ENCODE measurements at regions not wholly inside any gene's neighbourhood (a gene's known extent, or its start where the extent isn't known, plus 50 kb on each side); places are given as distances from the start of the nearest gene placed in this dataset.

- Histone ChIP-seq H3K9me3 (ENCODE audit: control insufficient read depth in 2 of 2, insufficient read depth in 1 of 2, low read depth in 1 of 2, low read length in 1 of 2) (no peaks in the 10 kb centered on the region), H3K4me1 (ENCODE audit: control insufficient read depth in 2 of 2, insufficient read depth in 2 of 2, low read length in 1 of 2) (no peaks in the 10 kb centered on the region), H3K27ac (ENCODE audit: low read depth in 2 of 2, low read length in 1 of 2) (no peak overlapping the region), H3K4me3 (ENCODE audit: low read depth in 1 of 2, low read length in 2 of 2) (no peak overlapping the region), H3K27me3 (ENCODE audit: control insufficient read depth in 1 of 2, insufficient read depth in 2 of 2, low read length in 2 of 2) (no peaks in the 10 kb centered on the region), H3K36me3 (ENCODE audit: control insufficient read depth in 2 of 2, insufficient read depth in 2 of 2, low read length in 1 of 2) (no peaks in the 10 kb centered on the region)
- WGBS, 2 donors: 83 to 88% methylated on average over 1 of the region's 1 CpG
Measured at GRCh38 chr5:74072646-74073045, 446.6 kb downstream of the ARHGEF28 start.

GRCh38 chr5:74070766-74071165 lies 444.8 kb downstream of the ARHGEF28 start:
- 80 to 83% methylated on average over 3 of the region's 3 CpGs for WGBS, 2 donors

DNA sequence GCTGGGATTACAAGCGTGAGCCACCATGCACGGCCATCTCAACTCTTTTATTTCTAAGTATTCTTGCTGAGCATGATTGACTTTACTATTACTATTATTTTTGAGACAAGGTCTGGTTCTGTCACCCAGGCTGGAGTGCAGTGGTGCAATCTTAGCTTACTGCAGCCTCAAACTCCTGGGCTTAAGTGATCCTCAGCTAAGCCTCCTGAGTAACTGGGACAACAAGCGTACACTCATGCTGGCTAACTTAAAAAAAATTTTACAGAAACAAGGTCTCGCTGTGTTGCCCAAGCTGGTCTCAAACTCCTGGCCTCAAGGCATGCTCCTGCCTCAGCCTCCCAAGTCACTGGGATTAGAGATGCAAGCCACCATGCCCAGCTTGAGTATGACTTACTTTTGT lies 443.7 kb downstream of the ARHGEF28 start:
- Histone ChIP-seq H3K27ac (ENCODE audit: low read depth in 2 of 2, low read length in 1 of 2) (no peak overlapping the region), H3K27me3 (ENCODE audit: control insufficient read depth in 1 of 2, insufficient read depth in 2 of 2, low read length in 2 of 2) (no peaks in the 10 kb centered on the region), H3K9me3 (ENCODE audit: control insufficient read depth in 2 of 2, insufficient read depth in 1 of 2, low read depth in 1 of 2, low read length in 1 of 2) (no peaks in the 10 kb centered on the region), H3K36me3 (ENCODE audit: control insufficient read depth in 2 of 2, insufficient read depth in 2 of 2, low read length in 1 of 2) (no peaks in the 10 kb centered on the region), H3K4me3 (ENCODE audit: low read depth in 1 of 2, low read length in 2 of 2) (no peak overlapping the region), H3K4me1 (ENCODE audit: control insufficient read depth in 2 of 2, insufficient read depth in 2 of 2, low read length in 1 of 2) (no peaks in the 10 kb centered on the region)
- 87 to 88% methylated on average over 4 of the region's 4 CpGs for WGBS, 2 donors

More at GRCh38 chr5:74070766-74071165, 444.8 kb downstream of the ARHGEF28 start:
- H3K27me3 ChIP-seq (ENCODE audit: control insufficient read depth in 1 of 2, insufficient read depth in 2 of 2, low read length in 2 of 2): no peaks in the 10 kb centered on the region
- no peaks in the 10 kb centered on the region for H3K9me3 ChIP-seq (ENCODE audit: control insufficient read depth in 2 of 2, insufficient read depth in 1 of 2, low read depth in 1 of 2, low read length in 1 of 2)
- H3K27ac ChIP-seq (ENCODE audit: low read depth in 2 of 2, low read length in 1 of 2): no peak overlapping the region
- H3K4me3 ChIP-seq (ENCODE audit: low read depth in 1 of 2, low read length in 2 of 2): no peak overlapping the region
- no peaks in the 10 kb centered on the region for H3K36me3 ChIP-seq (ENCODE audit: control insufficient read depth in 2 of 2, insufficient read depth in 2 of 2, low read length in 1 of 2)
- H3K4me1 ChIP-seq (ENCODE audit: control insufficient read depth in 2 of 2, insufficient read depth in 2 of 2, low read length in 1 of 2): no peaks in the 10 kb centered on the region

DNA sequence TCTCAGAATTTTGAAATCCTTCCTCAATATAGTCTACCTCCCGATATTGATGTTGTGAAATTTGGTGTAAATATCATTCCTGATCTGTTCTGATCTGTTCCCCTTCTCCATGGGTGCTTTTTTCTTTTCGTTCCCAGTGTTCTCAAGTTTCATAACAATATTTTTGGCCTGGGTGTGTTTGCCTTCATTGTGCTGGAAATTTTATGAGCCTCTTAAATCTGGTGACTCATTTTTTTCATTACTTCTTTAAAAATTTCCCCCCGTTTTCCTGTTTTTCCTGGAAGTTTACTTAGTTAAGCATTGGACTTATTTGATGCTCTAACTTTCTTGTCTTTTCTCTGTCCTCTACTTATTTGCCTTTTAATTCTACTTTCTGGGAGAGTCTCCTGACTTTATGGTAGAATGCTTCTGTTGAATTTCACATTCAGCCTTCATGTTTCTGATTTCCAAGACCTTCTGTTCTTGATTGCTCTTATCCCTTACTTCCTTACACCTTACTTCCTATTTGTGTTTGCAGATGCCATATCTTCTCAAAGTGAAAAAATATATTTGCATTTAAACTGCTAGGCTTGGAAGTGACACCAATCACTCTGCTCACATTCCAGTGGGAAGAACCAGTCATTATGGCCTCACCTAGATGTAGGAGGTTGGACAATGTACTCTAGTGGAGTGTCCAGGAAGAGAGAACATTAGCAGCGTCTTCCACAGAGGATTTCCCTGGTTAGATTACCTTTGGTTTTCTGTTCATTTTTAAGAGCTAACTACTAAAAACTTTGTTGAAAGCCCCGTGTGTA lies 441.9 kb downstream of the ARHGEF28 start:
- no peaks in the 10 kb centered on the region for H3K36me3 ChIP-seq (ENCODE audit: control insufficient read depth in 2 of 2, insufficient read depth in 2 of 2, low read length in 1 of 2)
- no peaks in the 10 kb centered on the region for H3K27me3 ChIP-seq (ENCODE audit: control insufficient read depth in 1 of 2, insufficient read depth in 2 of 2, low read length in 2 of 2)
- no peaks in the 10 kb centered on the region for H3K4me1 ChIP-seq (ENCODE audit: control insufficient read depth in 2 of 2, insufficient read depth in 2 of 2, low read length in 1 of 2)
- no peaks in the 10 kb centered on the region for H3K9me3 ChIP-seq (ENCODE audit: control insufficient read depth in 2 of 2, insufficient read depth in 1 of 2, low read depth in 1 of 2, low read length in 1 of 2)
- H3K4me3 ChIP-seq (ENCODE audit: low read depth in 1 of 2, low read length in 2 of 2): no peak overlapping the region
- WGBS, 2 donors: 63 to 74% methylated on average over 5 of the region's 5 CpGs
- H3K27ac ChIP-seq (ENCODE audit: low read depth in 2 of 2, low read length in 1 of 2): no peak overlapping the region

- 76 to 78% methylated on average over 3 of the region's 3 CpGs for WGBS, 2 donors
- Histone ChIP-seq H3K9me3 (ENCODE audit: control insufficient read depth in 2 of 2, insufficient read depth in 1 of 2, low read depth in 1 of 2, low read length in 1 of 2) (no peaks in the 10 kb centered on the region), H3K27me3 (ENCODE audit: control insufficient read depth in 1 of 2, insufficient read depth in 2 of 2, low read length in 2 of 2) (no peaks in the 10 kb centered on the region)
Measured at GRCh38 chr5:74064911-74065310, 438.9 kb downstream of the ARHGEF28 start.

DNA sequence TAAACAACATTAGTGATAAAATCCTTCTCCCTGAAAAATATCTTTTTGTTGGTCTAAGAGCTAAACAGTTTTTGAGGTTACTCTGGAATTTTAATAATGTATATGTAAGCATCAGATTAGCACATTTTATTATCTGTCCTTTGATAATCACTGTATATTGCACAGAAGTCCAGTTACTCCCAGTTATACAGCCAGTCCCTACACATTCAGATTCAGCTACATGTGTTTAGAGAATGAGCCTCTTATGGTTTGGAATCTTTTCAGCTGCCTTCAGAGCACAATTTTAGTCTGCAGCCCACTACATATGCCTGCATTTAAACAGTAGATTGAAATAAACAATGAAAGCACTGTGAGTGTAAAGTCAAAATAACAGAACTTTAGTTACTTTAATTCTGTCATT lies 438.2 kb downstream of the ARHGEF28 start:
- Histone ChIP-seq H3K36me3 (ENCODE audit: control insufficient read depth in 2 of 2, insufficient read depth in 2 of 2, low read length in 1 of 2) (no peaks in the 10 kb centered on the region), H3K9me3 (ENCODE audit: control insufficient read depth in 2 of 2, insufficient read depth in 1 of 2, low read depth in 1 of 2, low read length in 1 of 2) (no peaks in the 10 kb centered on the region), H3K27me3 (ENCODE audit: control insufficient read depth in 1 of 2, insufficient read depth in 2 of 2, low read length in 2 of 2) (no peaks in the 10 kb centered on the region), H3K27ac (ENCODE audit: low read depth in 2 of 2, low read length in 1 of 2) (no peak overlapping the region), H3K4me1 (ENCODE audit: control insufficient read depth in 2 of 2, insufficient read depth in 2 of 2, low read length in 1 of 2) (no peaks in the 10 kb centered on the region), H3K4me3 (ENCODE audit: low read depth in 1 of 2, low read length in 2 of 2) (no peak overlapping the region)

More at GRCh38 chr5:74064911-74065310, 438.9 kb downstream of the ARHGEF28 start:
- Histone ChIP-seq H3K36me3 (ENCODE audit: control insufficient read depth in 2 of 2, insufficient read depth in 2 of 2, low read length in 1 of 2) (no peaks in the 10 kb centered on the region), H3K4me1 (ENCODE audit: control insufficient read depth in 2 of 2, insufficient read depth in 2 of 2, low read length in 1 of 2) (no peaks in the 10 kb centered on the region), H3K4me3 (ENCODE audit: low read depth in 1 of 2, low read length in 2 of 2) (no peak overlapping the region), H3K27ac (ENCODE audit: low read depth in 2 of 2, low read length in 1 of 2) (no peak overlapping the region)

DNA sequence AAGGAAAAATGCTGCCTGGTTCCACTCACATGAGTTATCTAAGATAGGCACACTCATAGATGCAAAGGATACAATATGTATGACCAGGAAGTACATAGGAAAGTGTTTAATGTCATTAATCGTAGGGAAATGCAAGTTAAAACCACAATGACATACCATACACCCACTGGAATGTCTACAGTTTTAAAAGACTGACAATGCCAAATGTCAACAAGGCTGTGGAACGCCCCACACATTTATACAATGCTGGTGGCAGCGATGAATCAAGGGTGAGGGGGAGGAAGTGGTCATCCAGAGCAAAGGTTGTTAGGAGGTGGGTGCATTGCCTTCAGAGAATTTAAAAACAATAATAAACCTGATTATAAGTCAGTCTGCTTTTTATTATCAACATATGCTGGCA lies 437.8 kb downstream of the ARHGEF28 start:
- Histone ChIP-seq H3K9me3 (ENCODE audit: control insufficient read depth in 2 of 2, insufficient read depth in 1 of 2, low read depth in 1 of 2, low read length in 1 of 2) (no peaks in the 10 kb centered on the region), H3K27me3 (ENCODE audit: control insufficient read depth in 1 of 2, insufficient read depth in 2 of 2, low read length in 2 of 2) (no peaks in the 10 kb centered on the region), H3K36me3 (ENCODE audit: control insufficient read depth in 2 of 2, insufficient read depth in 2 of 2, low read length in 1 of 2) (no peaks in the 10 kb centered on the region), H3K4me1 (ENCODE audit: control insufficient read depth in 2 of 2, insufficient read depth in 2 of 2, low read length in 1 of 2) (no peaks in the 10 kb centered on the region), H3K4me3 (ENCODE audit: low read depth in 1 of 2, low read length in 2 of 2) (no peak overlapping the region), H3K27ac (ENCODE audit: low read depth in 2 of 2, low read length in 1 of 2) (no peak overlapping the region)
- 64 to 69% methylated on average over 3 of the region's 3 CpGs for WGBS, 2 donors

GRCh38 chr5:74063346-74063745 lies 437.4 kb downstream of the ARHGEF28 start:
- no peak overlapping the region for H3K4me3 ChIP-seq (ENCODE audit: low read depth in 1 of 2, low read length in 2 of 2)
- 85 to 97% methylated on average over 4 of the region's 4 CpGs for WGBS, 2 donors
- H3K27me3 ChIP-seq (ENCODE audit: control insufficient read depth in 1 of 2, insufficient read depth in 2 of 2, low read length in 2 of 2): no peaks in the 10 kb centered on the region
- no peaks in the 10 kb centered on the region for H3K4me1 ChIP-seq (ENCODE audit: control insufficient read depth in 2 of 2, insufficient read depth in 2 of 2, low read length in 1 of 2)
- no peaks in the 10 kb centered on the region for H3K9me3 ChIP-seq (ENCODE audit: control insufficient read depth in 2 of 2, insufficient read depth in 1 of 2, low read depth in 1 of 2, low read length in 1 of 2)
- no peaks in the 10 kb centered on the region for H3K36me3 ChIP-seq (ENCODE audit: control insufficient read depth in 2 of 2, insufficient read depth in 2 of 2, low read length in 1 of 2)
- H3K27ac ChIP-seq (ENCODE audit: low read depth in 2 of 2, low read length in 1 of 2): no peak overlapping the region

GRCh38 chr5:74061292-74061691 lies 435.3 kb downstream of the ARHGEF28 start:
- 97 to 100% methylated on average over 1 of the region's 1 CpG for WGBS, 2 donors
- no peaks in the 10 kb centered on the region for H3K36me3 ChIP-seq (ENCODE audit: control insufficient read depth in 2 of 2, insufficient read depth in 2 of 2, low read length in 1 of 2)
- H3K4me1 ChIP-seq (ENCODE audit: control insufficient read depth in 2 of 2, insufficient read depth in 2 of 2, low read length in 1 of 2): no peaks in the 10 kb centered on the region
- H3K27ac ChIP-seq (ENCODE audit: low read depth in 2 of 2, low read length in 1 of 2): no peak overlapping the region
- H3K9me3 ChIP-seq (ENCODE audit: control insufficient read depth in 2 of 2, insufficient read depth in 1 of 2, low read depth in 1 of 2, low read length in 1 of 2): no peaks in the 10 kb centered on the region
- no peaks in the 10 kb centered on the region for H3K27me3 ChIP-seq (ENCODE audit: control insufficient read depth in 1 of 2, insufficient read depth in 2 of 2, low read length in 2 of 2)
- no peak overlapping the region for H3K4me3 ChIP-seq (ENCODE audit: low read depth in 1 of 2, low read length in 2 of 2)

DNA sequence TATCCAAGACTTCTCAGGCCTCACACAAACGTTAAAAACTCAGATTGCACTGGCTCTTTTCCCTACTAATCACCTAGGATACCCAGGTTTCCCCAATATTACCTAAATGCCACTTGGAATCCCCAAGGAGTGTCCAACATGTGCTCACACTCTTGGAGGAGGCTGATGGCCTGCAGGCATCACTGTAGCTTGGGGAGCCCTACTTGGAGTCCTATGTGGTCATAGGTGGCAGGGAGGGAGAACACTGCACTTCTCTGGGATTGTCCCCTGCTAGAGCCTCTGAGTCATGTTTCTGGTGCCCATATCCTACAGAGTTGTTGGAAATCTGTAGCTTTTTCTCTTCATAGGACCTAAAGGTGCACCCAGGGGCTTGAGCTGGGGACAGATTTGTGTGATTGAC lies 433.7 kb downstream of the ARHGEF28 start:
- Histone ChIP-seq H3K27ac (ENCODE audit: low read depth in 2 of 2, low read length in 1 of 2) (no peak overlapping the region), H3K4me3 (ENCODE audit: low read depth in 1 of 2, low read length in 2 of 2) (no peak overlapping the region), H3K36me3 (ENCODE audit: control insufficient read depth in 2 of 2, insufficient read depth in 2 of 2, low read length in 1 of 2) (no peaks in the 10 kb centered on the region), H3K9me3 (ENCODE audit: control insufficient read depth in 2 of 2, insufficient read depth in 1 of 2, low read depth in 1 of 2, low read length in 1 of 2) (no peaks in the 10 kb centered on the region), H3K4me1 (ENCODE audit: control insufficient read depth in 2 of 2, insufficient read depth in 2 of 2, low read length in 1 of 2) (no peaks in the 10 kb centered on the region), H3K27me3 (ENCODE audit: control insufficient read depth in 1 of 2, insufficient read depth in 2 of 2, low read length in 2 of 2) (no peaks in the 10 kb centered on the region)
- WGBS, 2 donors: 51 to 60% methylated on average over 1 of the region's 1 CpG
